Stomach (tissue), 8 donors: ENCODE measurements at regions not wholly inside any gene's neighbourhood (a gene's known extent, or its start where the extent isn't known, plus 50 kb on each side); places are given as distances from the start of the nearest gene placed in this dataset.

Experiments
- DNase-seq, 2 donors: peaks; one replicate each; pipeline versions ENCODE4 v3.0.0 to v3.0.0-alpha.2; 2013 to 2019
- H3K27ac ChIP-seq, 5 donors: fragments of 200-600 bp in 4 of 5; sonication (generic) in 4 of 5; one replicate each; pipeline ENCODE4 v1.5.1; 2013 to 2019; ENCODE audit warnings: mild to moderate bottlenecking in 1 of 5, moderate library complexity in 1 of 5
- H3K27me3 ChIP-seq, 3 donors: fragments of 200-600 bp; sonication (generic); one replicate each; pipeline ENCODE4 v1.5.1; 2017 to 2019; ENCODE audit warnings: mixed run types in 1 of 3
- H3K36me3 ChIP-seq, 4 donors: fragments of 200-600 bp; sonication (generic); 1 replicate in 3 of 4; 2 replicates in 1 of 4; pipeline ENCODE4 v1.5.1; 2016 to 2019
- H3K4me1 ChIP-seq, 4 donors: fragments of 200-600 bp; sonication (generic); one replicate each; pipeline ENCODE4 v1.5.1; 2016 to 2019
- H3K4me3 ChIP-seq, 4 donors: fragments of 200-600 bp; sonication (generic) in 3 of 4; one replicate each; pipeline ENCODE4 v1.5.1; 2016 to 2019; ENCODE audit warnings: mild to moderate bottlenecking in 1 of 4
- H3K9me3 ChIP-seq, 4 donors: fragments of 200-600 bp; sonication (generic); one replicate each; pipeline ENCODE4 v1.5.1; 2016 to 2019
- CTCF ChIP-seq, 7 experiments: fragments of 450-650 bp in 4 of 7; fragments of 200-600 bp in 3 of 7; sonication (generic) in 3 of 7; IDR thresholded peaks; one replicate each; pipeline ENCODE4 v1.5.1; 2016 to 2019; ENCODE audit warnings: antibody characterized with exemption in 7 of 7, control low read depth in 2 of 7, mild to moderate bottlenecking in 1 of 7
- EP300 ChIP-seq: sonication (generic); formaldehyde crosslinking; IDR thresholded peaks from one replicate; pipeline ENCODE4 v1.6.1; 2017; ENCODE audit warnings: antibody characterized with exemption
- POLR2A ChIP-seq, 4 donors: fragments of 450-650 bp; IDR thresholded peaks; one replicate each; pipeline ENCODE4 v1.6.1; 2016; ENCODE audit warnings: antibody characterized with exemption in 4 of 4, control low read depth in 2 of 4, mild to moderate bottlenecking in 1 of 4, moderate library complexity in 1 of 4
- POLR2AphosphoS5 ChIP-seq, 3 donors: sonication (generic); formaldehyde crosslinking; IDR thresholded peaks; one replicate each; pipeline ENCODE4 v1.6.1; 2016; ENCODE audit warnings: antibody characterized with exemption in 3 of 3
- WGBS, 5 donors: extraction: QIAGEN DNeasy Blood & Tissue Kit in 3 of 5; methylation state at CpG; one replicate each; pipeline versions ENCODE4 v1.1.5 to v1.1.7; 2013 to 2018; 5-methylcytosine and 5-hydroxymethylcytosine counted together
- intact Hi-C: fragments of 100-400 bp; cut with DNase I; formaldehyde crosslinking; loops from one replicate; pipeline ENCODE4 v1.15.1; 2023; ENCODE audit warnings: low total_unique reads
- donor health status: healthy with polysubstance abuse.
- donor health status: Bipolar disorder and iron deficiency.
- donor health status: healthy.

- Histone ChIP-seq H3K27ac (no peak overlapping the region), H3K27me3 (no peaks in the 10 kb centered on the region), H3K9me3 (no peaks in the 10 kb centered on the region), H3K4me3 (no peak overlapping the region), H3K36me3 (no peaks in the 10 kb centered on the region), H3K4me1 (no peaks in the 10 kb centered on the region)
- WGBS, 5 donors: 70 to 94% (median 90%) methylated on average over 2 of the region's 2 CpGs
- DNase-seq: no peak
- intact Hi-C loops: no loop called here
- no peak for TF ChIP-seq CTCF (IDR thresholded peaks at IDR 0.05)
- TF ChIP-seq POLR2A (IDR thresholded peaks at IDR 0.05): no peak
- TF ChIP-seq EP300: no peak
- TF ChIP-seq POLR2AphosphoS5 (IDR thresholded peaks at IDR 0.05): no peak
These were observed 197.5 kb upstream of the FOXA2 start for GRCh38 chr20:22781869-22782268.

- no peaks in the 10 kb centered on the region for H3K36me3 ChIP-seq
- peaks cover 5 to 10% (median 8%) of the 10 kb centered on the region in 4 donors for H3K4me1 ChIP-seq
- DNase-seq: peak in 1 of 2 donors; percentile 66
- H3K9me3 ChIP-seq: no peaks in the 10 kb centered on the region
- H3K27ac ChIP-seq: no peak overlapping the region
- TF ChIP-seq POLR2AphosphoS5 (IDR thresholded peaks at IDR 0.05) (no peak), EP300 (no peak), CTCF (IDR thresholded peaks at IDR 0.05) (no peak), POLR2A (IDR thresholded peaks at IDR 0.05) (no peak)
- intact Hi-C loops: no loop called here
- no peak overlapping the region for H3K4me3 ChIP-seq
- 40 to 63% (median 53%) methylated on average over 1 to 2 of the region's 2 CpGs for WGBS, 5 donors
- H3K27me3 ChIP-seq: no peaks in the 10 kb centered on the region
These were observed 205.3 kb upstream of the FOXA2 start for GRCh38 chr20:22789676-22790075.

- no peaks in the 10 kb centered on the region for H3K9me3 ChIP-seq
- WGBS, 5 donors: 80 to 87% (median 83%) methylated on average over 3 of the region's 3 CpGs
- H3K36me3 ChIP-seq: no peaks in the 10 kb centered on the region
- TF ChIP-seq POLR2AphosphoS5 (IDR thresholded peaks at IDR 0.05) (no peak), POLR2A (IDR thresholded peaks at IDR 0.05) (no peak), EP300 (no peak), CTCF (IDR thresholded peaks at IDR 0.05) (no peak)
- H3K4me3 ChIP-seq: no peak overlapping the region
- H3K27ac ChIP-seq: no peak overlapping the region
- DNase-seq: no peak
- intact Hi-C loops: no loop called here
- H3K27me3 ChIP-seq: no peaks in the 10 kb centered on the region
- H3K4me1 ChIP-seq: peaks cover 17 to 27% (median 22%) of the 10 kb centered on the region in 4 donors
These were observed 207.0 kb upstream of the FOXA2 start for GRCh38 chr20:22791396-22791795.

GRCh38 chr20:22791877-22792525 is 207.6 kb upstream of the FOXA2 start:
- H3K9me3 ChIP-seq: no peaks in the 10 kb centered on the region
- H3K4me1 ChIP-seq: peaks cover 17 to 30% (median 23%) of the 10 kb centered on the region in 4 donors
- H3K27ac ChIP-seq: no peak overlapping the region
- no peaks in the 10 kb centered on the region for H3K27me3 ChIP-seq
- DNase-seq: no peak
- intact Hi-C loops: no loop called here
- no peaks in the 10 kb centered on the region for H3K36me3 ChIP-seq
- no peak overlapping the region for H3K4me3 ChIP-seq
- WGBS, 5 donors: 72 to 91% (median 82%) methylated on average over 3 of the region's 3 CpGs
- TF ChIP-seq POLR2AphosphoS5 (IDR thresholded peaks at IDR 0.05): peak in 1 of 3 donors; percentile 5
- no peak for TF ChIP-seq POLR2A (IDR thresholded peaks at IDR 0.05)

DNA sequence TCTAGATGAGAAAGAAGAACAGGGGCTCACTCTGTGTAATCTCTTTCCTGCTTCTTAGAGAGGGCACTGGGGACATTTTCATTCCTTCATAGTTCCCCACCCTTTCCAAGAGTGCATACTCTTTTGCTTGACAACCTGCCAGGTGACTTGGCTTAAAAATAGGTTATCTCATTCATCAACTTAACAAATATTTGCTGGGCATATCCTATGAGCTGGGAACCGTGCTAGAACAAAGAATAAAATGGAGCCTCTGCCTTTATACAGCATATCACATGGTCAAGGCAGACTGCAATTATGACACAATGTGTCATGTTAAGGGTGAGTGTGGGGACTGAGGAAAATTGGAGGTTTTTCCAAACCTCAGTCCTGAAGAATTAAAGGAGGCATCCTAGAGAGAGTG is 209.8 kb upstream of the FOXA2 start:
- TF ChIP-seq EP300: no peak
- TF ChIP-seq POLR2AphosphoS5 (IDR thresholded peaks at IDR 0.05): peak in 1 of 3 donors; percentile 14

More for the DNA sequence above, 209.8 kb upstream of the FOXA2 start:
- Histone ChIP-seq H3K36me3 (no peaks in the 10 kb centered on the region), H3K4me1 (peaks cover 17 to 30% (median 23%) of the 10 kb centered on the region in 4 donors), H3K27ac (peak overlapping the region in 1 of 5 donors; percentile 33), H3K27me3 (no peaks in the 10 kb centered on the region), H3K4me3 (no peak overlapping the region), H3K9me3 (no peaks in the 10 kb centered on the region)
- WGBS, 5 donors: 7 to 23% (median 22%) methylated on average over 1 of the region's 1 CpG
- intact Hi-C loops: no loop called here
- peak in 1 of 2 donors; percentile 55 for DNase-seq
